H1 (cell line): ENCODE measurements at regions not wholly inside any gene's neighbourhood (a gene's known extent, or its start where the extent isn't known, plus 50 kb on each side); places are given as distances from the start of the nearest gene placed in this dataset.

ENCODE experiments used
- BRCA1 ChIP-seq: IDR thresholded peaks from 2 replicates; pipeline ENCODE4 v1.6.1; 2012; ENCODE audit warnings: low read depth, low read length, improper control_type of control experiment
- CBX8 ChIP-seq: fragments of 300-800, 300-1000 bp; sonication (generic); IDR thresholded peaks from 2 replicates; pipeline ENCODE4 v1.7.1; 2016; ENCODE audit warnings: low read depth, low read length, borderline replicate concordance
- CHD1 ChIP-seq: IDR thresholded peaks from 2 replicates; pipeline ENCODE4 v1.6.1; 2012; ENCODE audit warnings: low read depth, low read length, improper control_type of control experiment
- KDM5A ChIP-seq: fragments of 200-600 bp; IDR thresholded peaks from 2 replicates; pipeline ENCODE4 v1.7.1; 2012; ENCODE audit warnings: mild to moderate bottlenecking, low read length, inconsistent platforms, mixed read lengths
- POU5F1 ChIP-seq: IDR thresholded peaks from 2 replicates; pipeline ENCODE4 v1.6.1; 2011; ENCODE audit warnings: low read depth, mild to moderate bottlenecking, low read length, moderate library complexity
- RNF2 ChIP-seq: fragments of 200-900, 300-1000 bp; sonication (generic); IDR thresholded peaks from 2 replicates; pipeline ENCODE4 v1.7.1; 2016; ENCODE audit warnings: borderline replicate concordance, low read depth, mild to moderate bottlenecking, antibody characterized with exemption, low read length; ENCODE audit not compliant: poor library complexity, severe bottlenecking; ENCODE audit errors: missing control alignments
- SAP30 ChIP-seq: fragments of 300-600 bp; sonication (generic); IDR thresholded peaks from 2 replicates; pipeline ENCODE4 v1.7.1; 2012; ENCODE audit warnings: low read length, moderate library complexity, mild to moderate bottlenecking, inconsistent platforms; ENCODE audit not compliant: insufficient read depth, insufficient replicate concordance
- SP2 ChIP-seq: IDR thresholded peaks from 2 replicates; pipeline ENCODE4 v1.6.1; 2012; ENCODE audit warnings: mild to moderate bottlenecking, low read length, inconsistent platforms
- SUZ12 ChIP-seq: fragments of 200-600 bp; sonication (generic); IDR thresholded peaks from 2 replicates; pipeline ENCODE4 v1.6.1; 2012; ENCODE audit warnings: mild to moderate bottlenecking, inconsistent platforms, low read length, moderate library complexity, mixed read lengths
- TBP ChIP-seq: IDR thresholded peaks from 2 replicates; pipeline ENCODE4 v1.6.1; 2011; ENCODE audit warnings: low read depth, low read length, improper control_type of control experiment
- USF2 ChIP-seq: IDR thresholded peaks from 2 replicates; pipeline ENCODE4 v1.6.1; 2011; ENCODE audit warnings: low read length, improper control_type of control experiment

DNA sequence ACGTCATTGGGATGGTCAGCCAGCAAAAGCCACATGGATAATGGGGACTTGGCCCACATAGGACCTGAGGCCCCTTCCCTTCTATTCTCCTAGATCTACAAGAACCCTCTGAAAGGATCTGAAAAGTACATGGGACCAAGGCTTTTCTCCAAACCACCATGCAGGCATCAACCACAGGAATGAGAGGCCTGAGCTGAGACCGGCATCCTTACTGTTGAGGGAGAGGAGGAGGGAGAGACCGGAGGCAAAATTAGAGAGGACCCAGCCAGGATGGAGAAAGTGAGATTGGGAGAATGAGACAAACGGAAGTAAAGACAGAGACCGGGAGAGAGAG, 281.7 kb downstream of the RRAGC start (continued):
- TF ChIP-seq RNF2 (no peak), CBX8 (no peak), POU5F1 (no peak), BRCA1 (no peak), TBP (no peak), USF2 (no peak), SAP30 (no peak), SUZ12 (no peak), KDM5A (no peak), CHD1 (no peak), SP2 (no peak)
